GM18867 (cell line): ENCODE measurements at regions not wholly inside any gene's neighbourhood (a gene's known extent, or its start where the extent isn't known, plus 50 kb on each side); places are given as distances from the start of the nearest gene placed in this dataset.

Experiments used
- ATAC-seq: cut with Tn5 transposase; IDR thresholded peaks from one replicate; pipeline ENCODE4 v1.9.1; 2021; ENCODE audit warnings: mild to moderate bottlenecking, moderate library complexity; ENCODE audit not compliant: unreplicated experiment

DNA sequence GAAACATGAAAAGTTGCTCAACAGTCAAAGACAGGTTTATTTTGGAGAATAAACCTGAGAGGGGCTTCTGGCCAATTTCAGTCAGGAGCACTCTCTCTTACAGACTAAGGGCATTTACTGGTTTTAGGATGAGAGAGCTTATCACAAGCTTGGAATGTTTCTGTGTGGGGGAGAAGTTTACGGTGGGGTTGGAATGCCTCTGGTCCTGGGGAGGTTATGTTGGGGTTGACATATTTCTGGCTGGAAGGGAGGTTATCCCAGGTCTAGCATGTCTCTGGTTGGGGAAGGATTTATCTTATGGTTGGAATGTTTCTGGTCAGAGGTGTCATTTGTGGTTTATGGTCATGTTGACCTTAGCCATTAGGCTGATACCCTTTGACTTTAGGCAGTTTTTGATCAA lies 1867.3 kb downstream of the EFNA5 start:
- ATAC-seq: no peak

DNA sequence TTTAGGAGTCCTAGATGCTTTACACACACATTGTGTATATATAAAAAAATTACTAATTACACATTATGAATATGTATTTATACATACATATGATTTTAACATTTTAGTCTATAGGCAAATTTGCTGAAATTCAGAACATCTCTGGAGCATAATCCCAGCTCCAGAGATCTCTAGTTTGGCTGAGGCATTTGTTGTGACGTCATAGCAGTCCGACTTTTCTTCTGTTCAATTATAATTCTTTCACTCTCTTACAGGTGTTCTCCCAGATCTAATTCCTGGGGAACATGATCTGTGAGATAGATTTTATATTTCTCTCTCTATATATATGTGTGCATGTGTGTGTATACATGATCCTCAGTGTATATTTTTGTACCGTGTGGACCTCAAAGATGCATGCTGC lies 1876.2 kb downstream of the EFNA5 start:
- ATAC-seq: no peak

DNA sequence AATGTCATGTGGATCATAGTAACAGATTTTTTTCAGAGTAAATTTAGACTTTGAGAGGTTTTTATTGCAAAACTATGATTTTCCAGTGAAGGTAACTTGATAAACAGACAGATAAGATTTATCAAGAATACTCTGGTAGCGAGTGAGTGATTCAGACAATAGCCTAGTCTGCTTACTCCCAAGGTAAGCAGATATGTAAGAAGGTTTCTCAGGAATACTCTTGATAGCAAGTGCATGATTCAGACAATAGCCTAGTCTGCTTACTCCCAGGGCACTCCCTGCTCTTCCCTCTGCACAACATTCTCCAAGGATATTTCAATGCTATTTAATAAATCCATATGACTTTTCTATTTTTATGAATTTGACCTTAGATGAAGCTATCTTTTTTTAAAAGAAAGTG lies 1881.5 kb downstream of the EFNA5 start:
- ATAC-seq: no peak

DNA sequence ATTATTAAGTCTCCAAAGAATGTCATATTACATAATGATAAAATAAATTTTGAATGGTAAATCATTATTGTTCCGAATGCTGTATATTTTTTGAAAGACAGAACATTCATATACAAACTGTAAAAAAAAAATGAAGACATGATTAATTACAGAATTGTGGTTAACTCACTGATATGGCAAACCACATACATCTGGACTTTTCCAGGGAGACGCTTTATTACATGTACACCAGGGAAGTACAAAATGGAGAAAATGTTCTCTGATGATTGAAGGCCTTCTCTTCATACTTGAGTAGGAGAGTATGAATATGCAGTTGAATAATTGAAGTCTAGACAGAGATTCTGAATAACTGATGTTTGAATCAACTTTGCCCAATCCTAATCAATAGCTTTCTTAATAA lies 1886.9 kb downstream of the EFNA5 start:
- ATAC-seq: no peak

DNA sequence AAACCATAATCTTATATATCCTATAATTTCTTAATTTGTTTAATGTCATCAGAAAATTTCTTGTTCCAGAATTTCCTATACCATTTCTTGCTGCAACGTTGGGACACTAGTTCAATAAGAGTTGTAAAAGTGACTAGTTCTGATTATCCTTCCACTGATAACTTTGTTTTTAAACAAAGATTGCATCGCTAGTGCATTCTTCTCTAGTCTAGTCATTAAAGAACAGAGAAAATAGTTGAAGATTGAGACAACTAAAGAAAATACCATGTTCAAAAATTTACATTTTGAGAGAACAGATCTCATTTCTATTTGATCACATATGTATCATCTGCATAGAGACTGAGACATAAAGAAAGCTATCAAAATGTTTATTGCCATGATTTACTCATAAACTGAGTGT lies 1888.2 kb downstream of the EFNA5 start:
- no peak for ATAC-seq

DNA sequence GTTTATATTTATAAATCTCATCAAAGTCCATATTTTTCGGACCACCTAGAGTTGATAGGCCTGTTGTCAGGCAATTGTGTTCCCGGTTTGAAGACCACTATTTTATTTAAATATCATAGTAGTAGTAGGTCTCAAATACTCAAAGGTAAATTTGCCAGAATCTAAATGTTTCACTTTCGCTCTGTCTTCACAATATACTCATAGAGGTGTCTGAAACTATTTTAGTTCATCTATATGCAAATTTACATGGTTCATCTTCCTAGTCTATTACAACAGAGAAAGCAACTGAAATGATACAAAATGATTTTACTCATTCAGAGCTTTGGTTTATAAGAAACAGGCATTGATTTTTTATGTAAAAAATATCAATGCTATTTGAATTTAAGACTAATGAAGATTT lies 1897.5 kb downstream of the EFNA5 start:
- ATAC-seq: no peak

DNA sequence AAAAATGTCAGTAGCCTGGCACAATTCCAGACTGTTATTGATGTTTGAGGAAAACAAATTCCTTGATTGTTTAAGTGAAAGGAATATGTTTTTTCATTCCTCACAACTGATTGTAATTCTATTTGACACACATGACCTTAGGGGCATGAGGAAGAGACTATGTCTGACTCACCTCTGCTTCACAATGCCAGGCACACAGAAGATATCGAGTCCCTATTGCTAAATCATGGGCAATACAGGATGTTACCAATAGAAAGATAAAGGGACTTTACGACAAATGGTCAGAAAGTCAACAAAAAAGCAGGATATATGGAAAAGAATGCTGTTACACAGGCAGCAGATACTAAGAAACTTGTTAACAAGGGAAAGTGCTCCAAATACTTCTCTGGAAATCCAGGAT lies 1903.5 kb downstream of the EFNA5 start:
- no peak for ATAC-seq

DNA sequence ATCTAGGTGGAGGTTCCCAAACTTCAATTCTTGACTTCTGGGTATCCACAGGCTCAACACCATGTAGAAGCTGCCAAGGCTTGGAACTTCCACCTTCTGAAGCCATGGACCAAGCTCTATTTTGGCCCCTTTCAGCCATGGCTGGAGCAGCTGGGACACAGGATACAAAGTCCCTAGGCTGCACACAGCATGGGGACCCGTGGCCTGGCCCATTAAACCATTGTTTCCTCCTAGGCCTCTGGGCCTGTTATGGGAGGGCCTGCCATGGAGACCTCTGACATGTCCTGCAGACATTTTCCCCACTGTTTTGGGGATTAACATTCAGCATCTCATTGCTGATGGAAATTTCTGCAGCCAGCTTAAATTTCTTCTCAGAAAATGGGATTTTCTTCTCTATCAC lies 1908.0 kb downstream of the EFNA5 start:
- no peak for ATAC-seq

DNA sequence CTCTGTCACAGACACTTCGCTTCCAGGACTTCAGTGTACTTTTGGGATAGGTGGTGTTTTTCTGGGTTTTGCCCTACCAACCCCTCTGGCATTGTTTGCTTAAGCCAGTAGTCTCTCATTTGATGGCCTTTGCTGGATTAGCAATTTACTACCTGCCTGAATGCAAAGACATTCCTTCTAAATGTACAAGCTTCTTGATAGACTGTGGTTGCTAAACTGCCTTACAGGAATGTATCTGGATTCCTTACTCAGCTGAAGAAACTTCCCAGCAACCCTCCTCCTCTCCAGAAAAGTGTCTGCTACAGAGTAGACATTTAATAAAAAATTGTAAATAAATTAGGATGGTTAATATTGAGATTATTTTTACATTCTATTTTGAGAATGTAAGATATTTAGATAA lies 1916.7 kb downstream of the EFNA5 start:
- no peak for ATAC-seq

DNA sequence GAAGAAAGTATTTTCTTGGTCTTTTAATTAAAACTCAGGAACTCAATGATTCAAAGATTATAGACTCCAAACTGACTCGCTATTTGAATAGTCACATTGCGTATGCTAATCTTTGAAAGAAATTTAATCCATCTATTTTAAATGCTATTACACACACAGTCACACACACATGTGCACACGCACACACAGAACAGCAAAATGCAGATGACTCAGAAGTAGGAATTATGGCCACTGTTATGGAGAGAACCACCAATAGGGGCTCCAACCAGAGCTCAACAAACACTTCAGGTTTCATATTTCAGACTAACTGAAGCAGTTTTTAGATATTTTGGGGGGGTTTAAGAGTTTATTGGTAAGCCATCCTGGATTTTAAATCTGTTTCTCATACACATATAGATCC lies 1917.9 kb downstream of the EFNA5 start:
- no peak for ATAC-seq

DNA sequence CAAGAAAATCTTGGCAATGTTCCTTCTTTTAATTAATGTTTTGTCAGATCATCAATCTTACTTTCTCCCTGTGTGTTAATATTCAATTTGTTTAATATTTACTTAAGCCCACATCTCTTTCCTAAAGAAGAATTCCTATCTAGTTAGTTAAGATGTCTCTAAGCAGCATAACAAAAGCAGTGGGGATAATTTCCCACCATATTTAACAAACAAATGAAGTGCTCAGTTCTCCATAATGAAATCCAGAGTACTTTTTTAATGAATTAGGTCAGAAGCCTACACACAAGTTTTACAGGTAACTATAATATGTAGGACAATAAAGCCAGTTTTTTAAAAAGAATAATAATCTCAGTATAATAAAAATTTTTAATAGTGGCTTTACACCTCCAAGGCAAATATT lies 1918.8 kb downstream of the EFNA5 start:
- ATAC-seq: no peak

DNA sequence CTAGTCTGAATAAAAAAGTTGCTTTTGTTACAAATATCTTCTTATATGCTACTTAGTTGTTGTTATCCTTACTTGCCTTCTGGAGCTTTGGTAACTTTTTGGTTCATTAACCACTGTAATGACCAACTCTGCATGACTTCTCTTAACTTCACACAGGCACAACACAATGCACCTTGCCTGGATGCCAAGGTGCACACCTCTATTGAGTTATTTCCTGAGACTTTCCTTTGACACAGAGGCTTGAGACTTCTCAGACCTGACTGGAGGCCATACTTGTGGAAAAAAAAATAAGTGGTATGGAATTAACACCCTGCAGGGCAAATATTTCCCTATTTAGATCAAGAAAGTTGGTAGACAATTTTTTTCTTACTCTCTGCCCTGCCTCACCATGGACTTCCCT lies 1925.6 kb downstream of the EFNA5 start:
- no peak for ATAC-seq

DNA sequence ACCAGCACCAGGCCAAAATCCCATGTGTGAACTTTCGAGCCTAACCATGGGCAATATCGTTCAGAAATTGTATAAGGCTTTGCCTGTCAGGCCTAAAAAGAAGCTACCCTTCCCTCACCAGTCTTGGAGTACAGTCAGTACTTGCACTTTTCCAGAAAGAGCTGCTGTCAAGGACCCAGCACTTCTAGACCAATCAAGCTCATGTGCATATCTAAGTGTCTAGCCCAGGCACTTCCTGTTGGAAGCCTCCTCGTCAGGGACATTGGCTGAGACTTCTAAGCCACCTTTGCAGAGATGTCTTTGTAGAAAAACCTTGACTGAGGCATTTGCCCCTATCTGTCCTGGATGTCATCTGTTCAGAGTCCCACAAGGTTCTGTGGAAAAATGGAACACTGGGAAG lies 1930.5 kb downstream of the EFNA5 start:
- ATAC-seq: peak; percentile 41

DNA sequence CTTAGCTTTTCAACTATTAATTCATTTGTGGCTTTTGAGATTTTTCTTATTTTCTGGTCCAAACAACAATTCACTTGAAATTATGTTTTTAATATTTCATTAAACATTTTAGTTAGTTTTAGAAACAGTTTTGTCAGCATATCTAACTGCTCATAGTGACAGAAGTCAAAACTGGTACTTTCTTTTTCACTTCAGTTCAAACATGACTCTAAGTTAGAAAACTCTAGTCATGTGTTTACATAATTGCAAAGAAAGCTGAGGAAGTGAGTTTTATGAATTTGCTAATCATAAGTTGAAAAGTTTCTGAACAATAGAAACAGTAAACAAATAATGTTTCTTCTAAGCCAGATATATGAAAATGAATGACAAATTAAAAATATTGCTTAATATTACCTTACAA lies 1931.0 kb downstream of the EFNA5 start:
- ATAC-seq: no peak

DNA sequence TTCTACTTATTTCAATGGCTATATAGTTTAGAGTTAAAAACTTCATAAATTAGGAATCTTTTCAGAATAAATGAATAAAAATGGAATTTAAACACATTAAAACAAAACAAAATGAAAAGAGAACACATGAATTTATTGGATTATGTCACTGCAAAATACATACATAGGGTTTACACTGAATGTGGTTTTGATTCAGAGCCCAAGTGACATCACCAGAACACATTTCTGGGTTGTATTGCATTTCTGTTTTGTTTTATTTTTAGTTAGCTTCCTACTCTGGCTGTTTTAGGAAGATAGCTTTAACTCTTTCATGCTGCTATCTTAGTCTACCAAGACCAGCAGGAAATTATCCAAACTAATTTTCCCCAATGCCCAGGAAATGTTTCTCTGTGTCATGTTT lies 1935.0 kb downstream of the EFNA5 start:
- no peak for ATAC-seq

DNA sequence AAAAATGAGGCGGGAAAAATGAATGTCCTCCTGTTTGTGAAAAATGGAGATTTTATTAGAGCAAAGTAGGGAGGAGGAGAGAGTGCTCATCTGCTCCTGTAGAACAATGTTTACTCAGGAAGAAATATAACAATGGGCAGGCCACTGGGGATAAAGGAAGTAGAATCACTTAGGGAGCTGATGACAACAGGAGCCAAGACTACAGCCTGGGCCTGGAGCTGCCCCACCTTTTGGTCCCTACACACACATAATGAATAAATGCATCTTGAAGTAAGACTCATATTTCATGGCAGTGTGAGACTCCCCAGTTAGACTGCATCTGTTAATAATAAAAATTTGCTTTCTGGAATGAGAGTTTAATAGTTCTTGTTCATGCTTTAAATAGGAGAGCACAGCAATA lies 1939.8 kb downstream of the EFNA5 start:
- ATAC-seq: no peak

DNA sequence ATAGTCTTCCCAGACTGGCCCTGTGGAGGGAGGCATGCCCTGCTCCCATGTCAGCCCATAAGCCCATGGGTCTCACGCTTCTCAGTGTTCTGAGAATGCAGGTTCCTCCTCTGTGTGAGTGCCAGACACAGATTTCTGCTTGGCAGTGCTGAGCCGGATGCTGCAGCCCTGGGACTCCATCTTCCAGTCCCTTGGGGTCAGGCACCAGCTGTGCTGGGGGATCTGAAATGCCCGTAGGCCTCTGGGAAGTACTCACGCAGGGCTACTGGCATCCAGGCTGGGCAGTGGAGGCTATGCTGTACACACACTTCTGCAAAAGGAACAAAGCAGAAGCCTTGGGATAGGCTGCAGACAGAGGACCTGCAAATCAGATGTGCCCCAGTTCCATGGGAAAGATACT lies 1944.6 kb downstream of the EFNA5 start:
- ATAC-seq: no peak

DNA sequence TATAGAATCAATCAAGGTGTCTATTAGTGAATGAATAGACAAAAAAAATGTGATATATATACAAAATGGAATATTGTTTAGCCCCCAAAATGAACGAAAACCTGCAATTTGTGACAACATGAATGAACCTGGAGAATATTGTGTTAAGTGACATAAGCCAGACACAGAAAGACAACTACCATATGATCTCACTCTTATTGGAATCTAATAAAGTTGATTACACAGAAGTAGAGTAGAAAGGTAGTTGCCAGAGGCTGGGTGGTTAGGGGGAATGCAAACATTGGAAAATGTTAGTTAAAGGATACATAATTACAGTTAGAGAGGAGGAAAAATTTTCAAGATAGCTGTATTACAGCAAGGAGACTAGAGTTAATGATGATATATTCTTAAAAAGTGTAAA lies 1962.3 kb downstream of the EFNA5 start:
- no peak for ATAC-seq

DNA sequence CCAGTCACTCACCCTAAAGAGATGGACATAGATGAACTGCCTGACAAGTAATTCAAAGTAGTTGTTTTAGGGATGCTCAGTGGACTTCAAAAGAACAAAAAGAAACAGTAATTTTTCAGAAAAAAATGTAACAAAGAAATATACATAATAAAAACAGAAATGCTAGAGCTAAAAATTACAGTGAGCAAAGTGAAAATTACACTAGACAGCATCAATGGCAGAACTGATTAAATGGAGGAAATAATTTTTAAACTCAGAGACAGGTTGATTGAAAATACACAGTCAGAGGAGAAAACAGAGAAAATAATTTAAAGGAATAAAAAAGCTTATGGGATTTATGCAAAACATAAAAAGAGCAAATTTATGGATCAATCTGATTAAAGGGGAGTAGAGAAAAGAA lies 1968.4 kb downstream of the EFNA5 start:
- ATAC-seq: no peak

DNA sequence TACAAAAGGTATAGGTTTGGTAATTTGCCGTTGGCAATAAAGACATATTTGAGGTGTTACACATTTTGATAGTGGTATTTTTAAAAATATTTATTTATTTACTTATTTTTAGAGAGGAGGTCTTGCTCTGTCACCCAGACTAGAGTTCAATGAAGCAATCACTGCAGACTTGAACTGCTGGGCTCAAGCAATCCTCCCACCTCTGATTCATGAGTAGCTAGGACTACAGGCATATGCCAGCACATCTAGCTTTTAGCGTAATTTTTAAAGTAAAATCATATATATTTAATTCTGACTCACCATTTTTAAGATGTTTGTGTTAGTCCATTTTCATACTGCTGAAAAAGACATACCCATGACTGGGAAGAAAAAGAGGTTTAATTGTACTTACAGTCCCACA lies 1974.3 kb downstream of the EFNA5 start:
- ATAC-seq: no peak

DNA sequence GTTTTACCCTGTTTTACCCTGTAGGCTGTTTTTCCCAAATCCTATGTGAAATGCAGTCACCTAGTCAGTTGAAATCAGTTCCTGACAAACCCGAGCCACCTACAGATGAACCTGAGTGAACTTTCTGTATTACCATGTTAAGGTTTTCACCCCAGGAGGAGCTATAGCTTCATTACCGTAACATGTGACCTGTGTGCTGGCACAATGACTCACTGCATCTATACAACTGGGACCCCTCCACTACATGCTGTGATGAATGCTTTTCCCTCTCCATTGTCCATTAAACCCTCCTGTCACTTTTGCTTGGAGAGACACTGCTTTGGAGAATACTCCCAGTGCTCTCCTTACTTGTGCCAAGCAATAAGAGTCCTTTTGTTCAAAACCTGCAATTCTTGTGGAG lies 1974.8 kb downstream of the EFNA5 start:
- no peak for ATAC-seq

DNA sequence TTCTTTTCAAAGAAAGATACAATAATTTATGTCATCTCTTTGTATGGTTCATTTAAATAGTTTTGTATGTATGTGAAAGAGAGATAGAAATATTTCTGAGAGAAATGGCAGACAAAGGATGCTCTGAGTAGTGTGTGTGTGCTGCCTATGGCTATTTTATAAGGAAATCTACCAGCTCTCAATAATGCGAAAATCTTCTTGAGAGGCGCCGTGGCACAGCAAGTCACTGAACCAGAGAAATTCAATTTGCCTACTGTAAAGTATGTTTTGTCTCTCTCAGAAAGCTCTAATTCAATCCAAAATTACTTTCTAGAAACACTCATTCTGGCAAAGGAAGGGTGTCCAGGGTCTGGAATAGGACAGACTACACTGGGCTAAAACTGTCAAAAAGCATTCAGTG lies 1981.1 kb downstream of the EFNA5 start:
- ATAC-seq: no peak

DNA sequence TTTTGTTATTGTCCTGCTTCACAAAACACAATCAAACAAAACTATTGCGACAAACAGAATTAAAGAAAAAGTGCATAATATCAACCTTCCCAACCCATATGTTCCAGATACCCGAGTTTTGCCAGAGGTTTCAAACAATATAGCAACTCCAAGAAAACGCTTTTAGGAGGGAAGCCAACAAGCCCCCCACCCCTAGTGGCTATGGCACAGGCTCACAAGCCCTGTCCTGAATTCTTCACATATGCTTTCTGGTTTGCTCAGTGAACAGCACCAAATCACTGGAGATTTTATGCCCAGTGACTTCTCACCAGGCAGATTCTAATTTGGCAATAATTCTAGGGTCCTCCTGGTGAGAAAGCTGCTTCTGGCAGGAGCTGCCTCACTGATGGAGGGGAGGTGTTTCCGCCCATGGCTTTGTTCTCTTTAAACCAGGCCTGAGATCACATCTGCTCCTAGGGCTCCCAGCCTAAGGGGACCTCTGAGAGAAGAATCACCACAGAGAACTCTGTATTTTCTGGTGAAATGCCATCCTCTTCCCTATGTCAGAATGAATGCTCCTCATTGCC lies 1982.4 kb downstream of the EFNA5 start:
- ATAC-seq: no peak

DNA sequence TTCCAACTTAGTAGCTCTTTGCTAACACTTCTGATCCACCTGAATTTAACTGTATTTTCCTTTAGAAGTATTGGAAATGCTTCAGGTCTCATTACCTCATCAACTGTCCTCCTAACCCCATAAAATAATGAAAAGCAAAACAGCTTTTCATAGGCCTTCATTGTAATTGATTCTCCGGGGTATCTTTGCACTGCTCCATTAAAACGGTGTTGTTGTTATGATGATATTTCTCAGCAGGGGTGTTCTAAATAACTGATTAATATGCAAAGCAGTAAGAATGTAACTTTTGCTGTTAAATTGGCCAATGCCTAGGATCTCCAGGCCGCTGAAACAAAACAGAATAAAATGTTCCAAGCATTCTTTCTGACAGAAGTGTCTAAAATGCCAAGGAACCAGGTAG lies 1983.2 kb downstream of the EFNA5 start:
- no peak for ATAC-seq
